GM10248 (cell line): ENCODE measurements at regions not wholly inside any gene's neighbourhood (a gene's known extent, or its start where the extent isn't known, plus 50 kb on each side); places are given as distances from the start of the nearest gene placed in this dataset.

Source experiments
- CTCF ChIA-PET: fragments of 300-600 bp; sonication (Branson Sonifier 250); formaldehyde crosslinking; extraction: SDS; loops from one replicate; lab custom pipeline; 2021; ENCODE audit warnings: antibody characterized with exemption; lab: Yijun Ruan, JAX
- POLR2A ChIA-PET: fragments of 350-650 bp; sonication (Branson Sonifier 250); formaldehyde crosslinking; extraction: SDS; loops from one replicate; lab custom pipeline; 2020; ENCODE audit warnings: antibody characterized with exemption; lab: Yijun Ruan, JAX
- DNase-seq: peaks from one replicate; pipeline ENCODE4 v3.0.0; 2012; ENCODE audit errors: extremely low spot score
- CTCF ChIP-seq: IDR thresholded peaks from 2 replicates; pipeline ENCODE4 v1.5.1; 2012; ENCODE audit warnings: mild to moderate bottlenecking, low read depth; ENCODE audit errors: extremely low read depth, missing control alignments, control extremely low read depth

DNA sequence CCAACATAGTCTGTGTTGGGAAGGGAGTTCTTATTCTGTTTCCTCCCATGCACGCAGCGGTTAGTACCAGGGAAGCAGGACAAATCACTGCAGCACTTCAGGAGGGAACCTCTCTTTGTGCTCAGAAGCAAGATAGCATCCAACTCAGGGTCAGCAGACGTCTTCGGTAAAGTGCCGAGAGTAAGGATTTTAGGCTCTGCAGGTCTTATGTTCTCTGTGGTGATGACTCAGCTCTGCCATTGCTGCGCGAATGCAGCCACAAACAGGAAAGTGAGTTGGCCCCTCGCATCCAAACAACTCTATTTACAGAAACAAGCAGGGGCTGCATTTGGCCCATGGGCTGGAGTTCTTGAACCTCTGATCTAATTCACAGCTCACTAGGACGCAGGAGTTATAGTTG lies 122.1 kb upstream of the SPATA13 start:
- no peak for TF ChIP-seq CTCF
- DNase-seq = no peak
- ChIA-PET CTCF (interaction anchor here (1.6 kb wide), 1 partner anchor 191 kb away, joined by 6 read pairs; no protein-coding TSS in a partner anchor), POLR2A (no interaction called here)

DNA sequence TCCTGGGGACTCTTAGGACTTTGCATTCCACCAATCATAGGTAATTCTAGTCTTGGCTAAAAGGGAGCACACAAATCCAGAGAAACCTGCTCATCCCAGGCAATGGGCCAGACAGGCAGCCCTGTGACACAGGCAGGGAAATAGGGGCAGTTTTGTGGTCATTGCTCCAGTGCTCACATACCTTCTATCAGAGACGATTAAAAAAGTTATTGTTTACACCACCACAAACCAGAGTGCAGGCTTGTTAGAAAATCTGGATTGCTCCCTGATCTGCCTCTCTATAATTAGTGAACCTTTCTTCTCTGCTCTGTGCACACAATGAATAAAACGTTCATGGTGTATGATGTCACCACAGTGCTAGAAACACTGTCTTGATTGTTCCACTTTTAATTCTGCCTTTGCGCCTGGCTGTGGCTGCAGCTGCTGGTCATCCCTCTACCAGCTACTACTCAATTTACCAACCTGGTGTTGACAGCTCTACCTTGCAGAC lies 121.6 kb upstream of the SPATA13 start:
- ChIA-PET POLR2A (no interaction called here), CTCF (interaction anchor here (1.6 kb wide), 1 partner anchor 190 kb away, joined by 6 read pairs; no protein-coding TSS in a partner anchor)
- no peak for DNase-seq
- no peak for TF ChIP-seq CTCF

DNA sequence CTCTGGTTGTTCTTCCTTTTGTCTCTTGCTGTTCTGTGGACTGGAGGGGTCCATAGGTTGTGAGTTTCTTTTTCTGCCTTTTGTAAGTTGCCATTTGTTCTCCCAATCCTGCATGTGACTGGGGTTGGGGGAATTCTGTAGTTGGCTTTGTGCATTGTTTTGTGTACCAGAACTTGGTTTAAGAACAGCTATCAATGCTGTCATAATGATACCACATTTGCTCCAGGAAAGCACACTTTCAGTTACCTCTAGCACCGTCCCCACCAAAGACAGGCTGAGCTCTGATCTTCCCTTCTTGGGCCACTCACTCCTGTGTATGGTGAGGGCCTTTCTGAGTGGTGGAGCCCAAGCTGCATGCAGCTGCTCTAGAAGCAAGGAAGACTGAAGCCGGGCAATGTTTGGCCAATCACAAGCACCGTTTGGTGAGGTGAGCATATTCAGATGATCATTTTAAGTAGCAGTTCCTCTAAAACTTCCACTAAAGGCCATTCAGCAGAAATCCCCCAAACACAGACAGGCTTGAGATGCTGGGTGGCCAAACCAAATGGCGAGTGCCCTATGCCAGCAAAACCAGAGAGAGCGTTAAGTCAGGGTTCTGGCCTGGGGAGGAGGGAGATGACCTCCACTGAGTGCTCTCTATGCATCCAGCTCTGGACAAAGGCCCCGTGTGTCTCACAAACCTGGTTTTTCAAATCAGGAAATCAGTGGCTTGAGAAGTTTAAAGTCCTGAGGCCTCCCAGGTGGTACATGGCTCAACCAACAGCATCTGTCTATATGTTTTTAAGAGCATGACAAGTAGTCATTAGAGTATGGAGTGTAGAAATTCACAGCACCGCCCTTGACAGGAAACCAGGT lies 120.7 kb upstream of the SPATA13 start:
- TF ChIP-seq CTCF = no peak
- peak; percentile 44 for DNase-seq
- POLR2A ChIA-PET = no interaction called here
- CTCF ChIA-PET = interaction anchor here (0.7 to 2.4 kb wide), 4 partner anchors 8 to 189 kb away, joined by 3 to 11 read pairs (median 5); no protein-coding TSS in a partner anchor

GRCh38 chr13:24040835-24041234 lies 119.7 kb upstream of the SPATA13 start:
- ChIA-PET CTCF (interaction anchor here (0.7 to 2.4 kb wide), 7 partner anchors 9 to 179 kb away, joined by 3 to 12 read pairs (median 5); no protein-coding TSS in a partner anchor), POLR2A (no interaction called here)
- no peak for TF ChIP-seq CTCF
- DNase-seq = no peak

DNA sequence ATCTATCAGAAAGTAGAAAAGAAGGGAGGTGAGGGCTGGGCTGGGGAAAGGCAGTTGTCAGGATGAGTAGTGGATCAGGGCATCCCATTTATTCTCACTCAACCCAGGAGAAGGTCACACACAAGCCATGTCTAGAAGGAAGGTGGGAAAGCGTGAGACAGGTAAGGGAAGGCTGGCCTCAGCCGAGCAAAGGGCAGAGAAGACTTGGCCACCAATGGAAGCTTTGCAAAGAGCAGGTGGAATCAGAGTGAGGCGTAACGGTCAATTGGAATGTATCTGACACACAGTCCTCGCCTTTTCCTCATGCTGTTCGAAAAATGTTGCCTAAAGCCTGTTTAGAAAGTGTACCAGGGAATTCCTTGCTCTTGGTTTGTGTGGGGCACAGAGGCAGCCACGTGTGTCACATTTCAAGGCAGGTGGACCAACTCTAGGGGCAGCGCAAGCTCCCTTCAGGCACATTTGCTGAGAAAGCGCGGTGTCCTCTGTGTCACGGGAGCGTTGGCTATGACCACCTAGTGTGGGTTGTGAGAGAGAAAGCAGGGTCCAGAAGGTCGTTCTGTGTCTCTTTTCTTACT lies 118.8 kb upstream of the SPATA13 start:
- ChIA-PET POLR2A (no interaction called here), CTCF (interaction anchor here (1.0 to 2.4 kb wide), 7 partner anchors 11 to 178 kb away, joined by 3 to 12 read pairs (median 5); no protein-coding TSS in a partner anchor)
- no peak for DNase-seq
- TF ChIP-seq CTCF = no peak

- ChIA-PET POLR2A (no interaction called here), CTCF (interaction anchor here (1.2 to 2.4 kb wide), 5 partner anchors 10 to 177 kb away, joined by 3 to 12 read pairs (median 10); no protein-coding TSS in a partner anchor)
- DNase-seq = no peak
- no peak for TF ChIP-seq CTCF
These were observed 117.6 kb upstream of the SPATA13 start for GRCh38 chr13:24042710-24043440.
